ENCODE measurements at regions not wholly inside any gene's neighbourhood (a gene's known extent, or its start where the extent isn't known, plus 50 kb on each side); places are given as distances from the start of the nearest gene placed in this dataset.

DNA sequence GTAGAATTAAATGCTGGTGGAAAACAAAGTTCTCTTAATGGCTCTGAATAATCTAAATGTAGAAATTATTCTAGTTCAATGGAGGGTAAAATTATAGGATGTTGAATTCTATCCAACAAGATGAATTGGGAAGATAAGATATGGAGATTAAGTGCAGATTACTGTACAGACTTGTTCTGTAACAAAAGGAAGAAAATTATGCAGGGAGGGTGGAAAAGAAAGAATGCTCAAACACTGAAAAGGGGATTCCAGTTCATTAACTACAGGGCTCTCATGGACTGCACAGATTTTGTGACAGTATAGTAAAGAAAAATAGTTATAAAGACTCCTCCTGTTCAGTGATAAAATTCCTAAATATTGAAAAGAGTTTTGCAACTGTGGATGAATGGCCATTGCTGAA is 1794.0 kb upstream of the PCDH7 start:
- Histone ChIP-seq H3K9me3 (ENCODE audit: low read depth, low read length) (no peaks in the 10 kb centered on the region), H3K4me2 (ENCODE audit: insufficient read depth, low read length) (no peak overlapping the region), H3K4me3 (ENCODE audit: insufficient read depth, low read length) (no peak overlapping the region), H3K27me3 (ENCODE audit: insufficient read depth, low read length) (no peaks in the 10 kb centered on the region), H4K20me1 (ENCODE audit: insufficient read depth, low read length) (no peaks in the 10 kb centered on the region), H3K79me2 (ENCODE audit: insufficient read depth, low read length) (no peaks in the 10 kb centered on the region), H3K27ac (ENCODE audit: low read depth, low read length) (no peak overlapping the region), H2AFZ (ENCODE audit: low read length) (no peak overlapping the region), H3K36me3 (ENCODE audit: insufficient read depth, low read length) (no peaks in the 10 kb centered on the region), H3K4me1 (ENCODE audit: insufficient read depth, low read length) (no peaks in the 10 kb centered on the region)
- DNase-seq (ENCODE audit: insufficient read length, low spot score, missing footprints) = no peak
- TF ChIP-seq, protein P1, sequence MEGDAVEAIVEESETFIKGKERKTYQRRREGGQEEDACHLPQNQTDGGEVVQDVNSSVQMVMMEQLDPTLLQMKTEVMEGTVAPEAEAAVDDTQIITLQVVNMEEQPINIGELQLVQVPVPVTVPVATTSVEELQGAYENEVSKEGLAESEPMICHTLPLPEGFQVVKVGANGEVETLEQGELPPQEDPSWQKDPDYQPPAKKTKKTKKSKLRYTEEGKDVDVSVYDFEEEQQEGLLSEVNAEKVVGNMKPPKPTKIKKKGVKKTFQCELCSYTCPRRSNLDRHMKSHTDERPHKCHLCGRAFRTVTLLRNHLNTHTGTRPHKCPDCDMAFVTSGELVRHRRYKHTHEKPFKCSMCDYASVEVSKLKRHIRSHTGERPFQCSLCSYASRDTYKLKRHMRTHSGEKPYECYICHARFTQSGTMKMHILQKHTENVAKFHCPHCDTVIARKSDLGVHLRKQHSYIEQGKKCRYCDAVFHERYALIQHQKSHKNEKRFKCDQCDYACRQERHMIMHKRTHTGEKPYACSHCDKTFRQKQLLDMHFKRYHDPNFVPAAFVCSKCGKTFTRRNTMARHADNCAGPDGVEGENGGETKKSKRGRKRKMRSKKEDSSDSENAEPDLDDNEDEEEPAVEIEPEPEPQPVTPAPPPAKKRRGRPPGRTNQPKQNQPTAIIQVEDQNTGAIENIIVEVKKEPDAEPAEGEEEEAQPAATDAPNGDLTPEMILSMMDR (IDR thresholded peaks at IDR 0.05; ENCODE audit: extremely low read depth, low read depth, low read length) = no peak

DNA sequence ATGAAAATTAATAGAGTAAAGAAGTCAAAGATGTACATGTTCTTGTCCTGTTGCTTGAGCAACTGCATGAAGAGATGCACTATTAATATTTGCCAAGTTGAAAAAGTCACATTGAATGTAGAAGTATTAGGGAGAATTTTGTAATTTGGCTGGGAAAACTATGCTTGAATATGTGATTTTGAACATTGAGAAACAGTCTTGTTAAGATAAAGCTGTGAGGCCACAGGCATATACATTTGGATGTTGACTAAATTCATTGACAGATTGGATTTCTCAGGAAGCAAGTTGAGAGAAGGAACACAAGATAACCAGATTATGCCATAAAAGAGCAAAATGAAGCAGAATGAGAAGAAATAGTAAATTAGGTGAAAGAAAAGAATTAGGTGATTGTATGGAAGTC is 1777.5 kb upstream of the PCDH7 start:
- no peak overlapping the region for H2AFZ ChIP-seq (ENCODE audit: low read length)
- H4K20me1 ChIP-seq (ENCODE audit: insufficient read depth, low read length) = no peaks in the 10 kb centered on the region
- no peaks in the 10 kb centered on the region for H3K9me3 ChIP-seq (ENCODE audit: low read depth, low read length)
- no peaks in the 10 kb centered on the region for H3K79me2 ChIP-seq (ENCODE audit: insufficient read depth, low read length)
- H3K4me3 ChIP-seq (ENCODE audit: insufficient read depth, low read length) = no peak overlapping the region
- no peak for DNase-seq (ENCODE audit: insufficient read length, low spot score, missing footprints)
- H3K4me2 ChIP-seq (ENCODE audit: insufficient read depth, low read length) = no peak overlapping the region
- no peaks in the 10 kb centered on the region for H3K4me1 ChIP-seq (ENCODE audit: insufficient read depth, low read length)
- no peak overlapping the region for H3K27ac ChIP-seq (ENCODE audit: low read depth, low read length)
- H3K36me3 ChIP-seq (ENCODE audit: insufficient read depth, low read length) = no peaks in the 10 kb centered on the region
- TF ChIP-seq, protein P1 (IDR thresholded peaks at IDR 0.05; ENCODE audit: extremely low read depth, low read depth, low read length) = no peak
- no peaks in the 10 kb centered on the region for H3K27me3 ChIP-seq (ENCODE audit: insufficient read depth, low read length)

DNA sequence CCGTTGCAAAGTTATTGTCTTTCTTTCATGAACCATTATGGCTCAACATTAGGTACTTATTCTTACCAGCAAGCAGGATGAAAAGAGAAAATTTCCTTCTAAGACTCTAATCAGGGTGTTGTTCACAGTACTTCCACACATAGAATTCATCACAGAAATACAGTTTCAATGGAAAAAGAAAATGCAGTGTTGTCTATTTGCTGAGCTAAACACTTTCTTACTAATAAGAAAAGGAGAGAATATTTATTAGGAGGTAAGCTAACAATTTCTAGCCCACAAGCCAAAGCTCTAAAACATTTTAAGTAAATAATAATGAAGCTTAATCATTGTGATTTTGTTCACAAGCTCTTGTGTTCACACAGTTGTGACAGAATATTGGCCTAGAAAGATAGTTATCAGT is 1772.8 kb upstream of the PCDH7 start:
- no peaks in the 10 kb centered on the region for H3K9me3 ChIP-seq (ENCODE audit: low read depth, low read length)
- no peaks in the 10 kb centered on the region for H3K36me3 ChIP-seq (ENCODE audit: insufficient read depth, low read length)

DNA sequence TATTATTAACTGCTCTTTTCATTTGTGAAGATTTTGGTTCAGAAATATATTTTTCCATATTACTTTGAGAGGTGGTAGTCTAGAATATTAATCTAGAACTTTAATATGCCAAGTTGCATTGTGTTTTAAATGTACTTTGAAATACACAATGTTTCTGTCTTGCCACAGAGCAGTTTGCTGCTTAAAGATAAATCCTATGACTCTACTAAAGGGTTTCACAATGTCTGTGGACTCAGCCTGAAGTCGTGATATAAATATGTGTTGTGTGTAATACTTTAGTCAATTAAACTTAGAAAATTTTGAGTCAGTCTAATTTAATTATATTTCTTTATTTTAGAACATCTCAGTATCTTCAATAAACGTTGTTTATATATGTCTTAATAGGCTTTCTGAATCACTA is 1771.7 kb upstream of the PCDH7 start:
- no peak overlapping the region for H2AFZ ChIP-seq (ENCODE audit: low read length)
- no peaks in the 10 kb centered on the region for H3K4me1 ChIP-seq (ENCODE audit: insufficient read depth, low read length)

More for the DNA sequence above, 1772.8 kb upstream of the PCDH7 start:
- TF ChIP-seq, protein P1 (IDR thresholded peaks at IDR 0.05; ENCODE audit: extremely low read depth, low read depth, low read length) = no peak
- no peaks in the 10 kb centered on the region for H3K79me2 ChIP-seq (ENCODE audit: insufficient read depth, low read length)
- H3K27me3 ChIP-seq (ENCODE audit: insufficient read depth, low read length) = no peaks in the 10 kb centered on the region
- H3K4me1 ChIP-seq (ENCODE audit: insufficient read depth, low read length) = no peaks in the 10 kb centered on the region
- H4K20me1 ChIP-seq (ENCODE audit: insufficient read depth, low read length) = no peaks in the 10 kb centered on the region
- DNase-seq (ENCODE audit: insufficient read length, low spot score, missing footprints) = peak; percentile 15
- H3K4me3 ChIP-seq (ENCODE audit: insufficient read depth, low read length) = no peak overlapping the region
- H3K27ac ChIP-seq (ENCODE audit: low read depth, low read length) = no peak overlapping the region
- no peak overlapping the region for H3K4me2 ChIP-seq (ENCODE audit: insufficient read depth, low read length)
- H2AFZ ChIP-seq (ENCODE audit: low read length) = no peak overlapping the region

More for the DNA sequence above, 1771.7 kb upstream of the PCDH7 start:
- Histone ChIP-seq H3K4me2 (ENCODE audit: insufficient read depth, low read length) (no peak overlapping the region), H3K27me3 (ENCODE audit: insufficient read depth, low read length) (no peaks in the 10 kb centered on the region), H3K79me2 (ENCODE audit: insufficient read depth, low read length) (no peaks in the 10 kb centered on the region), H3K27ac (ENCODE audit: low read depth, low read length) (no peak overlapping the region), H3K9me3 (ENCODE audit: low read depth, low read length) (no peaks in the 10 kb centered on the region), H4K20me1 (ENCODE audit: insufficient read depth, low read length) (no peaks in the 10 kb centered on the region), H3K36me3 (ENCODE audit: insufficient read depth, low read length) (no peaks in the 10 kb centered on the region), H3K4me3 (ENCODE audit: insufficient read depth, low read length) (no peak overlapping the region)
- TF ChIP-seq, protein P1 (IDR thresholded peaks at IDR 0.05; ENCODE audit: extremely low read depth, low read depth, low read length) = no peak
- no peak for DNase-seq (ENCODE audit: insufficient read length, low spot score, missing footprints)
